HG03159 (cell line): ENCODE measurements at regions not wholly inside any gene's neighbourhood (a gene's known extent, or its start where the extent isn't known, plus 50 kb on each side); places are given as distances from the start of the nearest gene placed in this dataset.

Experiments used
- ATAC-seq: cut with Tn5 transposase; IDR thresholded peaks from one replicate; pipeline ENCODE4 v1.9.1; 2021; ENCODE audit warnings: mild to moderate bottlenecking, moderate library complexity; ENCODE audit not compliant: unreplicated experiment

DNA sequence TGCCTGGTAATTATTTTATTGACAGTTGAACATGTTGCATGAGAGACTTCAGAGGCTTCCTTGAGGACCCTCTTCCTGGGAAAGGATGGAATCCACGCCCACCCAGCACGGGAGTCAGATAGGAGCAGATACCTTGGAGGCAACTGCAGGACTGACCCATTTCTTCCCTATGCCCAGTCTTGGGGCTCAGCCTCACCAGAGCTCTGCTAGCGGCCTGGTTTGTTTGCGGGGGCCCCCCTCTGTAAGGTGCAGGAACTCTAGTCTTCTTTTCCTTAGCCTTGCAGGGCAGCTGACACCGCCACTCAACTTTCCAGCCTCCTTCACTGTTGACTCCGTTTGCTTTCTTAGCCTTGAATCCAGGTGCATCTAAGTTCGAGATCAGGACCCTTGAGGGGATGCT lies 1032.8 kb downstream of the BRD1 start:
- no peak for ATAC-seq

- ATAC-seq, result no peak
Measured at GRCh38 chr22:48793949-48794348, 1033.7 kb downstream of the BRD1 start.

GRCh38 chr22:48786679-48786996 lies 1041.0 kb downstream of the BRD1 start:
- no peak for ATAC-seq

GRCh38 chr22:48785792-48786678 lies 1041.6 kb downstream of the BRD1 start:
- no peak for ATAC-seq

GRCh38 chr22:48784701-48785503 lies 1042.8 kb downstream of the BRD1 start:
- ATAC-seq, result no peak

- no peak for ATAC-seq
Measured at GRCh38 chr22:48783821-48784266, 1043.8 kb downstream of the BRD1 start.

GRCh38 chr22:48782811-48783511 lies 1044.7 kb downstream of the BRD1 start:
- no peak for ATAC-seq

- ATAC-seq, result no peak
Measured at GRCh38 chr22:48782326-48782725, 1045.3 kb downstream of the BRD1 start.

DNA sequence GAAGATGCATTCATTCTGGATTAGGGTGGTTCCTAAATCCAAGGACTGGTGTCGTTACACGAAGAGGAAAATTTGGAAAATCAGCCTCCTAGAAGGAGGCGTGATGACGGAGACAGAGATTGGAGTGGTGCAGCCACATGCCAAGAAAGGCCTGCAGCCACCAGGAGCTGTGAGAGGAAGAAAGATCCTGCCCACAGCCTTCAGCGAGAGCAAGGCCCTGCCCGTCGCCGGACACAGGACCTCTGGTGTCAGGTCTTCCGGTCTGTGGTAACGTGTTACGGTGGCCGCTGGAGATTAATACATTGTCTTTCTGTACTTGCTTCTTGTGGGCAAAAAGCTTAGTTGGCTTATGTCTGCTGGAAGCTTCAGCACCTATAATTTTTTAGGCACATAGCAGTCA lies 1045.8 kb downstream of the BRD1 start:
- ATAC-seq, result no peak

DNA sequence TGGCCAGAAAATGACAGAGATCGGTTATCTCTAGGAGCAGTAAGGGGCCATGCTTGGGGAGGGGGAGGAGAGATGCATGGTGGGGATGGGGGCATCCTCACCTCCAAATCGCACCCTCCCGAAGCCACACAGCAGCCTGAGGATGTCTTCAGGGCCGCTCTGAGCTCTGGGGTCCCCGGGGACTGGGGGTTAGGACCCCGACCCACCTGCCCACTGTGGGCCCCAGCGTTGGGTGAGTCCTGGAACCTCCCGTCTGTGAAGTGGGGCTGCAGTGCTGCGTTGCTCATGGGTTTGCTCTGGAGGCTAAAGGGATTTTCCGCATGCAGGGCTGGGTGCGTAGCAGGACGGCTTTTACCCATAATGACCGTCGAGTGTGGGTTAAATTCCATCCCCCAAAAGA lies 1046.3 kb downstream of the BRD1 start:
- ATAC-seq, result no peak

- ATAC-seq, result no peak
Measured at GRCh38 chr22:48780597-48781277, 1046.9 kb downstream of the BRD1 start.

GRCh38 chr22:48779661-48780596 lies 1047.7 kb downstream of the BRD1 start:
- no peak for ATAC-seq

GRCh38 chr22:48779211-48779643 lies 1048.4 kb downstream of the BRD1 start:
- ATAC-seq, result no peak

DNA sequence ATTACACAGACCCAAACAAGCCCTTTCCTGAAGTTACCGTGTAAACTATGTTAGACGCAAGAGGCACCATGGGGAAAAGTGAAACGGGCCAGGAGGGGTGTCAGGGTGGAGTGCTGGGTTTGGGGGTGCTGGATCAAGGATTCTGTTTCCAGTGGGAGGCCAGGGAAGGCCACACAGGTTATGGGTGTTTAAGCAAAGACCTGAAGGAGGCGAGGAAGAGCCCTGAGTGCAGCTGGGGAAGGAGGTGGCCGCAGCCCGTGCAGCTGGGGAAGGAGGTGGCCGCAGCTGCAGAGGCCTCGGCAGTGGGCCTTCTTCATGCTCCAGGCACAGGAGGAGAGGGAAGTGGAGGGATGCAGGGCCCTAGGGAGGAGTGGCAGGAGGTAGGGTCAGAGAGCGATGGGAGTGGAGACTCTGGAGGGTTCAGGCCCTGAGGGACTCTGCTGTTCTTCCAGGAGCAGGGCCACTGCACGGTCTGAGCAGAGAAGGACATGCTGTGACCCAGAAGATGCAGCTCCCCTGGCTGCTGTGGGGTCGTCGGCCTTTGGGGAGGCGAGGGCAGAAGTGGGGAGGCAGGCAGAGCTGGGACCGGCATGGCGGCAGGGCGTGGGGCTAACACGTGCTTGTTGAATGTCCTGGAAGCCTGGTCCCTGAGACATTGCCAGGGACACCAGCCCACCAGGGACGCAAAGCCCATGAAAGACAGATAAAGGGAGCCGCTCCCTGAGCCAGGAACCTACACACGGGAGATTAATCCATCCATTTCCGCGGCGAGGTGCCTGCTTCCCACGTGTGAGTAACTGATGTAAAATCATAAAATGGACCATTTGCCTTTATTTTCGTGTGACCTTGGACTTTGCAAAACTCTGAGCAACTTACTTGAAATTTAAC lies 1049.1 kb downstream of the BRD1 start:
- ATAC-seq, result no peak

DNA sequence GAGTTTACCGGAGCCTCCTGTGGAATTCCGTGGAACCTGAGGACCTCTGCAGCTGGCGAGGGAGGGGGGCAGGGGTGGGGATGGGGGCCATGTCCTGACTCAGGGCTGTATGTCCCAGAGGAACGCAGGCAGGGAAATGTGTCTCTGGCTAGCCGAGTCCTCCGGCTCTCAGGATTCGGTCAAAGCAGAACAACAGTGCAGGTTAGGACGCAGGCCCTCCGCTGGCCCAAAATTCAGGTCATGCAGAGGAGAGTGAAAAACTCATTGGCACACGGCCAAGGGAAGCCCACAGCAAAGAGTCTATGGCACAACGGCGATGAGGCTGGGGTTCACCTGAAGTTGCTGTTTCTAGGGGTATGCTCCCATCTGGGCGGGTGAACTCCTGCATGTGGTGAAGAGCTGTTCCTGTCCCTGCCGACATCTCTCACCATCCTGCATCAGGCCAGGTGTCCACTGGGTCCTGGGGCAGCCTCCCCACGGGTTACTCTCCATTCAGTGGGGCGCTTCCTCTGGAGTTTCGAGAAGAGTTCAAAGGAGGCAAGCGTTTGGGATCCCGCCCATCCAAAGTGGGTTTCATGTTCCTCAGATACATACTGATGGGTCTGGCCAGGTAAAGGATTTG lies 1055.3 kb downstream of the BRD1 start:
- ATAC-seq, result no peak

- ATAC-seq, result no peak
Measured at GRCh38 chr22:48765595-48765994, 1062.1 kb downstream of the BRD1 start.

DNA sequence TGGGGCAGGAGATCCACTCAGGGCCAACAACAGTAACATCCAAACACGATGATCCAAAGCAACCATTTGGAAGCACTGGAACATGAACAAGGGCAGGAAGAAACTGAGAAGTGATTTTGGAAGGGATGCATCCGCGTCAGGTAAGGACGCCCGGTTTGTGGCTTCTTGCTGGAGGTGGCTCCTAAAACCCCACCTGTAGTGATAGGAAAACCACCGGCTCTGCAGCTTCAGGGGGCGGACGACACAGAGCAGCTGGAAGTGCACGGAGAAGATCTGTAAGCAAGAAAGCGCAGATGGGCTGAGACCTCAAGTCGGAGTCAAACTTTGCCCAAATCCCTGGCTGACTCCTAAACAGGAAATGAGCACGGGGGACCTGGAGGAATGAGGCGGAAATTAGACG lies 1066.1 kb downstream of the BRD1 start:
- no peak for ATAC-seq
